Gastrocnemius medialis (tissue), 4 donors: ENCODE measurements at regions not wholly inside any gene's neighbourhood (a gene's known extent, or its start where the extent isn't known, plus 50 kb on each side); places are given as distances from the start of the nearest gene placed in this dataset.

ENCODE experiments used
- ATAC-seq, 2 donors: fragments of 150-250 bp; one replicate each; pipeline ENCODE4 v1.9.1; 2016
- DNase-seq, 2 donors: peaks; one replicate each; pipeline ENCODE4 v3.0.0-alpha.2; 2019
- H3K27ac ChIP-seq, 4 donors: fragments of 200-600 bp; sonication (generic); 1 replicate in 1 of 4; 2 replicates in 3 of 4; pipeline ENCODE4 v1.5.1; 2016 to 2018; ENCODE audit warnings: mild to moderate bottlenecking in 2 of 4, moderate library complexity in 1 of 4
- H3K27me3 ChIP-seq, 3 donors: fragments of 200-600 bp; sonication (generic) in 2 of 3; 1 replicate in 1 of 3; 2 replicates in 2 of 3; pipeline versions ENCODE4 v1.5.1 to v1.6.0; 2016 to 2019; ENCODE audit warnings: mild to moderate bottlenecking in 1 of 3, moderate library complexity in 1 of 3
- H3K36me3 ChIP-seq, 2 donors: fragments of 200-600 bp; sonication (generic) in 1 of 2; one replicate each; pipeline ENCODE4 v1.5.1; 2017 to 2018
- H3K4me1 ChIP-seq, 2 donors: fragments of 200-600 bp; sonication (generic) in 1 of 2; one replicate each; pipeline ENCODE4 v1.5.1; 2016 to 2017; ENCODE audit warnings: mild to moderate bottlenecking in 2 of 2
- H3K4me3 ChIP-seq, 4 donors: fragments of 200-600 bp; sonication (generic) in 3 of 4; 1 replicate in 1 of 4; 2 replicates in 3 of 4; pipeline ENCODE4 v1.5.1; 2016 to 2019; ENCODE audit warnings: mild to moderate bottlenecking in 2 of 4
- H3K9me3 ChIP-seq, 3 donors: fragments of 200-600 bp; sonication (generic) in 2 of 3; 1 replicate in 1 of 3; 2 replicates in 2 of 3; pipeline ENCODE4 v1.5.1; 2016 to 2019
- POLR2A ChIP-seq, 2 donors: fragments of 450-650 bp; IDR thresholded peaks; one replicate each; pipeline ENCODE4 v1.6.1; 2017; ENCODE audit warnings: antibody characterized with exemption in 2 of 2, mild to moderate bottlenecking in 2 of 2, moderate library complexity in 2 of 2
- in situ Hi-C, 4 donors: fragments of 200-750 bp; cut with MboI; loops; one replicate each; pipeline versions ENCODE4 v1.15.0 to v1.8.0; 2017; ENCODE audit warnings: low sequenced_read_pairs in 4 of 4
- intact Hi-C: fragments of 100-400 bp; cut with DNase I; formaldehyde crosslinking; loops from one replicate; pipeline ENCODE4 v1.15.1; 2023; ENCODE audit warnings: low total_unique reads
- TF ChIP-seq, protein P1 (sequence below), 5 experiments: fragments of 450-650 bp in 3 of 5; fragments of 200-600 bp in 2 of 5; sonication (generic) in 2 of 5; IDR thresholded peaks in 4 of 5; conservative IDR thresholded peaks in 1 of 5; 1 replicate in 4 of 5; 2 replicates in 1 of 5; pipeline ENCODE4 v1.5.1; 2016 to 2019; ENCODE audit warnings: antibody characterized with exemption in 5 of 5, mild to moderate bottlenecking in 3 of 5, moderate library complexity in 3 of 5

DNA sequence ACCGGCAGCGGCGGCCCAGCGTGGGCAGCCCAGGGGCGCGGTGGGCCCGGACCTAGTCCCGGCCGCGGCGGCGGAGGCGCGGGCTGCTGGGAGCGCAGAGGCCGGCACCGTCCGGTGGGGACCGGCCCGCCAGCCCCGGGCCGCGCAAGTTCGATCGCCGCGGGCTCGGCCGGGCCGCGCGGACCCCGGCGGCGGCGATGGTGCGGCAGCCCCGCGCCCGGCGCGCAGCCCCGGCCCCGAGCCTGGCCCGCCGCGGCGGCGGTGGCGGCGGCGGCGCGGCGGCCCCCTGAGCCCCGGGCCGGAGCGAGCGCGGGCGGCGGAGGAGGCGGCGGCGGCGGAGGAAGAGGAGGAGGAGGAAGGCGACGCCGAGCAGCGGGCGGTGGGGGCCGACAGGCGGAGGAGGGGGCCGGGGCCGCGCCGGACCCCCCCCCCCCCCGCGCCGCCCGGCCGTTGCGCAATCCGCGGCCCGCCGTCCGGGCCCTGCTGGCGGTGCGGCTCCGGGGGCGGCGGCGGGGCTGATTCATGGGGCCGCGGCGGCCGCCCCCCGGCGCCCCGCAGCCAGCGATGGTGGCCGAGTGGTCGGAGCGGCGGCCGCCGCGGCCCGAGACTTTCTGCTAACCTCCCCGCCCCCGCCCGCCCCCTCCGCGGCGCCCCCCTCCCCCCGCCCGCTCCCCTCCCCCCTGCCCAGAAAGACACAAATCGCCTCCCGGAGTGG is 1251.9 kb downstream of the BRD1 start:
- ATAC-seq (no peak), DNase-seq (no peak)
- intact Hi-C loops: no loop called here
- Histone ChIP-seq H3K27me3 (peaks cover 13 to 23% (median 16%) of the 10 kb centered on the region in 3 donors), H3K4me3 (peak overlapping the region in 1 of 4 donors; percentile 2), H3K27ac (no peak overlapping the region), H3K36me3 (no peaks in the 10 kb centered on the region), H3K4me1 (no peaks in the 10 kb centered on the region), H3K9me3 (peaks cover 0 to 2% (median 0%) of the 10 kb centered on the region in 3 donors)
- in situ Hi-C loops: no loop called here
- no peak for TF ChIP-seq POLR2A (IDR thresholded peaks at IDR 0.05)
- TF ChIP-seq, protein P1, sequence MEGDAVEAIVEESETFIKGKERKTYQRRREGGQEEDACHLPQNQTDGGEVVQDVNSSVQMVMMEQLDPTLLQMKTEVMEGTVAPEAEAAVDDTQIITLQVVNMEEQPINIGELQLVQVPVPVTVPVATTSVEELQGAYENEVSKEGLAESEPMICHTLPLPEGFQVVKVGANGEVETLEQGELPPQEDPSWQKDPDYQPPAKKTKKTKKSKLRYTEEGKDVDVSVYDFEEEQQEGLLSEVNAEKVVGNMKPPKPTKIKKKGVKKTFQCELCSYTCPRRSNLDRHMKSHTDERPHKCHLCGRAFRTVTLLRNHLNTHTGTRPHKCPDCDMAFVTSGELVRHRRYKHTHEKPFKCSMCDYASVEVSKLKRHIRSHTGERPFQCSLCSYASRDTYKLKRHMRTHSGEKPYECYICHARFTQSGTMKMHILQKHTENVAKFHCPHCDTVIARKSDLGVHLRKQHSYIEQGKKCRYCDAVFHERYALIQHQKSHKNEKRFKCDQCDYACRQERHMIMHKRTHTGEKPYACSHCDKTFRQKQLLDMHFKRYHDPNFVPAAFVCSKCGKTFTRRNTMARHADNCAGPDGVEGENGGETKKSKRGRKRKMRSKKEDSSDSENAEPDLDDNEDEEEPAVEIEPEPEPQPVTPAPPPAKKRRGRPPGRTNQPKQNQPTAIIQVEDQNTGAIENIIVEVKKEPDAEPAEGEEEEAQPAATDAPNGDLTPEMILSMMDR (IDR thresholded peaks at IDR 0.05 in 4 of 5, conservative IDR thresholded peaks at IDR 0.05 in 1 of 5): no peak

DNA sequence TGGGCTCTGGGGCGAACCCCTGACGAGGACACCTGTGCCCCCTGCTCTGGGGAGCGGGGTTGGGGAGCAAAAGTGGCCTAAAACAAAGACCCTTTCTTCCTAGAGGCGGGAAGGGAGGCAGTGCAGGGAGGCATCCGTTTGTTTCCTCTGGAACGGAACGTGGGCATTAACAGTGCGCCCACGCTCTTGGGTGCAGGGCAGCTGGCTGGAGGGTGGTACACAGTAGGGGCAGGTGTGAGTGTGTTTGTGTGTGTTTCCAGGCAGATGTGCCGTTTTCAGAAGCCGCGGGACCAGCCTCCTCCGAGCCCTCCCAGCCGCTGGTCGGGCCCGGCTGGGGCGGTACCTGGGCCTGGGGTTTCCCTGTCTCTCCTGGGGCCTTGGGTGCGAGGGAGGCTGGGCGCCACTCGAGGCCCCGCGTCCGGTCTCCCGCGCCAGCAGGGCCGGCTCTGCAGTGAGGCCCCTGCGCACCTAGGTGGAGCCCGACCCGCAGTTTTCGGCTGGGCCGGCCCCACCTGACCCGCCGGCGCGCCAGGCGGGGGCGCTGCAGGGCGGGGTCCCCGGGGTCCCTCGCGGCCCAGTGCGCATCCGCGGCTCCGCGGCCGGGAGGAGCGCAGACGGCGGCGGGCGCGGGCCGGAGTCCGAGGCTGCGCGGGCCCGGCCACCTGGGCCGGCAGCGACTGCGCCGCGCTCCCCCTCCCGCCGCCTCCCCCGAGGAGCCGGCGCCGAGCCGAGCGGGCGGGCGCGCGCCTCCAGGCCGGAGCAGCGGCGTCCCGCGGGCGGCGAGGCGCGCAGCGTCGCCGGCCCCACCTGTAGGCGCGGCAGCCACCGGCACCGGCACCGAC is 1252.7 kb downstream of the BRD1 start:
- in situ Hi-C loops (loop anchor here in 1 of 4 donors (25.0 kb wide), 1 partner anchor 113 kb away; no protein-coding TSS in a partner anchor), intact Hi-C loops (no loop called here)
- DNase-seq: no peak
- Histone ChIP-seq H3K27ac (no peak overlapping the region), H3K4me1 (no peaks in the 10 kb centered on the region), H3K36me3 (no peaks in the 10 kb centered on the region), H3K27me3 (peaks cover 13 to 23% (median 16%) of the 10 kb centered on the region in 3 donors), H3K4me3 (no peak overlapping the region), H3K9me3 (peaks cover 0 to 4% (median 0%) of the 10 kb centered on the region in 3 donors)
- TF ChIP-seq, protein P1 (IDR thresholded peaks at IDR 0.05 in 4 of 5, conservative IDR thresholded peaks at IDR 0.05 in 1 of 5): no peak
- no peak for TF ChIP-seq POLR2A (IDR thresholded peaks at IDR 0.05)
- ATAC-seq: no peak

DNA sequence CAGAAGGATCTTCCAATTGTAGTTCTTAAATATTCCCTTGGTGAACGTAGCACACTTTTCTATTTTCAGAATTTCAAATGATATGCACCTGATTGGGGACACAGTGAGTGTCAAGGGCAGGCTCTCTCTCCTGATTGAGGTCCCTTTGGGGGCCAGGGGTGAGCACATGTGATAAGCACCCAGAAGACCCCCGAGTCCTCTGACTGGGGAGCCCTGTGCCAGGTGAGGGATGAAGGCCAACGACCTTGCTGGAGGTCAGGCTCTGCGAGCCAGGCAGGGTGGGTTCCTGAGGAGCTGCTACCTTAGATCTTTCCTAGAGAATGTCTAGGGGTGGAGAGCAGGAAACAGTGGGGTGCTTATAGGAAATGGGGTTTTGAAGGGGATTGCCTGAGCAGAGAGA is 1253.9 kb downstream of the BRD1 start:
- ATAC-seq (no peak), DNase-seq (no peak)
- peaks cover 0 to 4% (median 0%) of the 10 kb centered on the region in 3 donors for H3K9me3 ChIP-seq
- peaks cover 11 to 23% (median 13%) of the 10 kb centered on the region in 3 donors for H3K27me3 ChIP-seq
- no peaks in the 10 kb centered on the region for H3K36me3 ChIP-seq
- intact Hi-C loops (no loop called here), in situ Hi-C loops (loop anchor here in 1 of 4 donors (25.0 kb wide), 1 partner anchor 111 kb away; no protein-coding TSS in a partner anchor)
- no peak overlapping the region for H3K27ac ChIP-seq
- no peak overlapping the region for H3K4me3 ChIP-seq
- TF ChIP-seq POLR2A (IDR thresholded peaks at IDR 0.05): no peak
- TF ChIP-seq, protein P1 (IDR thresholded peaks at IDR 0.05 in 4 of 5, conservative IDR thresholded peaks at IDR 0.05 in 1 of 5): no peak
- no peaks in the 10 kb centered on the region for H3K4me1 ChIP-seq

DNA sequence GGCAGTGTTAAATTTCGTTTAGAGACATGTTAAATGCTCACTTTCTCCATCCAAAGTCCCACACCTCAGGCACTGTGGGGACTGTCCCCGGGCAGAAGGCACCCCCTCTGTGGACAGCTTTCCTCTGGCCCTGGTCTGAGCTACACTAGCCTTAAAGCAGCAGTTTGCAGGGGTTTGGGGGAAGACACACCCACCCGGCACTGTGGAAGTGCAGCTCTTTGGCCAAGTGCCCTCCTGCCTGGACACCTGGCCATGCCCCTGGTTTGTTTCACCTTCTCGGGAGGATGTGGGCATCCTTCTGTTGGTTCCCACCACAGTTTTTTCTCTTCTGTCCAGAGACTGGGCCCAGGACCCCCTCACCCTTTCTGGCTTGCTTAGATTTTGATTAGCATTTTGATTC is 1254.7 kb downstream of the BRD1 start:
- H3K4me3 ChIP-seq: no peak overlapping the region
- H3K9me3 ChIP-seq: peaks cover 0 to 4% (median 0%) of the 10 kb centered on the region in 3 donors
- ATAC-seq (no peak), DNase-seq (no peak)
- peaks cover 11 to 18% (median 13%) of the 10 kb centered on the region in 3 donors for H3K27me3 ChIP-seq
- intact Hi-C loops (no loop called here), in situ Hi-C loops (loop anchor here in 1 of 4 donors (25.0 kb wide), 1 partner anchor 111 kb away; no protein-coding TSS in a partner anchor)
- H3K36me3 ChIP-seq: no peaks in the 10 kb centered on the region
- H3K4me1 ChIP-seq: no peaks in the 10 kb centered on the region
- no peak overlapping the region for H3K27ac ChIP-seq
- no peak for TF ChIP-seq POLR2A (IDR thresholded peaks at IDR 0.05)
- TF ChIP-seq, protein P1 (IDR thresholded peaks at IDR 0.05 in 4 of 5, conservative IDR thresholded peaks at IDR 0.05 in 1 of 5): no peak
